GM13977 (cell line): ENCODE measurements at regions not wholly inside any gene's neighbourhood (a gene's known extent, or its start where the extent isn't known, plus 50 kb on each side); places are given as distances from the start of the nearest gene placed in this dataset.

Experiments used
- DNase-seq: peaks from one replicate; pipeline ENCODE4 v3.0.0; 2012; ENCODE audit warnings: low spot score
- CTCF ChIP-seq: IDR thresholded peaks from 2 replicates; pipeline ENCODE4 v1.5.1; 2012; ENCODE audit warnings: mild to moderate bottlenecking, control low read depth; ENCODE audit not compliant: insufficient read depth; ENCODE audit errors: extremely low read depth, missing control alignments
- in situ Hi-C: fragments of 300-500 bp; cut with MboI; formaldehyde crosslinking; loops from one replicate; pipeline ENCODE4 v1.12.0; 2022; ENCODE audit warnings: low sequenced_read_pairs, low pct_unique_long_range_greater_than_20kb, mixed read lengths, inconsistent platforms; ENCODE audit not compliant: unreplicated experiment

GRCh38 chr9:80378669-80379293 lies 807.0 kb downstream of the TLE4 start:
- in situ Hi-C loops = no loop called here
- no peak for DNase-seq
- no peak for TF ChIP-seq CTCF

- no peak for DNase-seq
- no peak for TF ChIP-seq CTCF
- in situ Hi-C loops = no loop called here
Observed at GRCh38 chr9:80376180-80376579, 804.4 kb downstream of the TLE4 start.

GRCh38 chr9:80375477-80375876 lies 803.7 kb downstream of the TLE4 start:
- DNase-seq = no peak
- in situ Hi-C loops = no loop called here

GRCh38 chr9:80369641-80370040 lies 797.9 kb downstream of the TLE4 start:
- in situ Hi-C loops = no loop called here
- DNase-seq = no peak
- TF ChIP-seq CTCF = no peak

More at GRCh38 chr9:80375477-80375876, 803.7 kb downstream of the TLE4 start:
- TF ChIP-seq CTCF = no peak

GRCh38 chr9:80366626-80367025 lies 794.9 kb downstream of the TLE4 start:
- no peak for DNase-seq
- in situ Hi-C loops = no loop called here

GRCh38 chr9:80359941-80360881 lies 788.4 kb downstream of the TLE4 start:
- no peak for DNase-seq
- no peak for TF ChIP-seq CTCF
- in situ Hi-C loops = no loop called here

More at GRCh38 chr9:80366626-80367025, 794.9 kb downstream of the TLE4 start:
- TF ChIP-seq CTCF = no peak
